HCT116 (cell line): ENCODE measurements at regions not wholly inside any gene's neighbourhood (a gene's known extent, or its start where the extent isn't known, plus 50 kb on each side); places are given as distances from the start of the nearest gene placed in this dataset.

Experiments
- ATAC-seq: fragments of 200-7000 bp; cut with Tn5 transposase; 2 replicates; pipeline ENCODE4 v1.9.1; 2020; ENCODE audit warnings: mild to moderate bottlenecking, moderate library complexity
- BruUV-seq: library from RNA; stranded (reverse); fragments of 400-500 nt; replicated peaks from 2 replicates; lab custom pipeline; 2021; lab: Mats Ljungman, UMichigan
- CTCF ChIA-PET: fragments of 300-600 bp; sonication (Branson Sonifier 250); formaldehyde crosslinking; loops from one replicate; lab custom pipeline; 2021; ENCODE audit warnings: antibody characterized with exemption; lab: Charles Lee
- POLR2A ChIA-PET: fragments of 300-600, 350-600 bp; sonication (Branson Sonifier 250); formaldehyde crosslinking; loops from one replicate; lab custom pipeline; 2021; ENCODE audit warnings: antibody characterized with exemption; lab: Charles Lee
- RAD21 ChIA-PET, 2 experiments: fragments of 300-600 bp; sonication (Branson Sonifier 250); formaldehyde crosslinking; loops; one replicate each; lab custom pipeline; 2023; ENCODE audit warnings: low total read pairs in 2 of 2; ENCODE audit not compliant: uncharacterized antibody in 2 of 2, unreplicated experiment in 2 of 2, low non-redundant PET in 1 of 2; lab: Charles Lee
- DNase-seq: peaks from one replicate; pipeline ENCODE4 v3.0.0-alpha.2; 2010; ENCODE audit warnings: low read depth, low spot score
- H2AFZ ChIP-seq: fragments of 200-600 bp; shearing (Covaris generic), sonication (generic); 2 replicates; pipeline ENCODE4 v1.6.1; 2017; ENCODE audit warnings: low read depth, mixed run types, mixed read lengths, antibody characterized with exemption, low read length; ENCODE audit not compliant: poor library complexity, severe bottlenecking
- H3K27ac ChIP-seq: 2 replicates; pipeline ENCODE4 v1.5.1; 2012; ENCODE audit warnings: low read depth, low read length
- H3K27me3 ChIP-seq: fragments of 200-600 bp; sonication (generic); 2 replicates; pipeline ENCODE4 v1.6.1; 2016; ENCODE audit warnings: mixed run types, low read length, mixed read lengths; ENCODE audit not compliant: insufficient read depth
- H3K36me3 ChIP-seq, 2 experiments: fragments of 200-500 bp in 1 of 2; fragments of 200-600 bp in 1 of 2; sonication (Bioruptor generic) in 1 of 2; sonication (generic) in 1 of 2; 2 replicates each; pipeline versions ENCODE4 v1.5.1 to v1.6.1; 2014 to 2016; ENCODE audit warnings: low read length in 2 of 2, inconsistent platforms in 1 of 2, mixed read lengths in 1 of 2, mixed run types in 1 of 2; ENCODE audit not compliant: insufficient read depth in 2 of 2, control insufficient read depth in 1 of 2
- H3K4me1 ChIP-seq, 2 experiments: fragments of 200-600 bp in 1 of 2; sonication (generic) in 1 of 2; 2 replicates each; pipeline versions ENCODE4 v1.5.1 to v1.6.1; 2012 to 2017; ENCODE audit warnings: low read length in 2 of 2, inconsistent platforms in 1 of 2, mild to moderate bottlenecking in 1 of 2, mixed read lengths in 1 of 2, mixed run types in 1 of 2, moderate library complexity in 1 of 2; ENCODE audit not compliant: insufficient read depth in 2 of 2, control insufficient read depth in 1 of 2
- H3K4me2 ChIP-seq: fragments of 200-600 bp; sonication (generic); 2 replicates; pipeline ENCODE4 v1.6.1; 2017; ENCODE audit warnings: mixed run types, low read length, mixed read lengths
- H3K4me3 ChIP-seq, 2 experiments: fragments of 200-600 bp in 1 of 2; sonication (generic) in 1 of 2; replicated peaks in 1 of 2; 2 replicates each; pipeline ENCODE4 v1.5.1; 2011 to 2016; ENCODE audit warnings: low read length in 2 of 2, control low read depth in 1 of 2, low read depth in 1 of 2, mild to moderate bottlenecking in 1 of 2, mixed read lengths in 1 of 2, mixed run types in 1 of 2
- H3K79me2 ChIP-seq: fragments of 200-600 bp; sonication (generic); 2 replicates; pipeline ENCODE4 v1.6.1; 2017; ENCODE audit warnings: mild to moderate bottlenecking, mixed run types, low read length, moderate library complexity, mixed read lengths; ENCODE audit not compliant: insufficient read depth
- H3K9ac ChIP-seq: fragments of 200-600 bp; sonication (generic); 2 replicates; pipeline ENCODE4 v1.6.1; 2016; ENCODE audit warnings: low read length, mixed read lengths
- H3K9me2 ChIP-seq: fragments of 200-600 bp; sonication (generic), shearing (Covaris generic); 2 replicates; pipeline ENCODE4 v1.6.1; 2017; ENCODE audit warnings: mixed run types, mild to moderate bottlenecking, moderate library complexity; ENCODE audit not compliant: insufficient read depth
- H3K9me3 ChIP-seq, 2 experiments: fragments of 200-500 bp in 1 of 2; fragments of 200-600 bp in 1 of 2; sonication (Bioruptor generic) in 1 of 2; sonication (generic) in 1 of 2; 2 replicates each; pipeline ENCODE4 v1.6.1; 2014 to 2017; ENCODE audit warnings: low read length in 2 of 2, mixed read lengths in 2 of 2, inconsistent platforms in 1 of 2, low read depth in 1 of 2, mild to moderate bottlenecking in 1 of 2, mixed run types in 1 of 2, moderate library complexity in 1 of 2; ENCODE audit not compliant: control insufficient read depth in 1 of 2, insufficient read depth in 1 of 2
- H4K20me1 ChIP-seq: fragments of 200-600 bp; sonication (generic), shearing (Covaris generic); 2 replicates; pipeline ENCODE4 v1.6.1; 2017; ENCODE audit warnings: mixed run types, mild to moderate bottlenecking, moderate library complexity; ENCODE audit not compliant: insufficient read depth
- CBX3 ChIP-seq: IDR thresholded peaks from 2 replicates; pipeline ENCODE4 v1.6.1; 2012; ENCODE audit warnings: low read depth
- EGR1 ChIP-seq: IDR thresholded peaks from 2 replicates; pipeline ENCODE4 v1.6.1; 2012; ENCODE audit warnings: low read depth
- ELF1 ChIP-seq: IDR thresholded peaks from 2 replicates; pipeline ENCODE4 v1.6.1; 2012; ENCODE audit warnings: low read depth, borderline replicate concordance
- FOSL1 ChIP-seq: IDR thresholded peaks from 2 replicates; pipeline ENCODE4 v1.6.1; 2012; ENCODE audit warnings: low read depth
- POLR2A ChIP-seq: IDR thresholded peaks from 2 replicates; pipeline ENCODE4 v1.7.0; 2011; ENCODE audit warnings: borderline replicate concordance; ENCODE audit not compliant: insufficient read depth, insufficient read length; ENCODE audit errors: extremely low read depth
- POLR2AphosphoS5 ChIP-seq: IDR thresholded peaks from 2 replicates; pipeline ENCODE4 v1.6.1; 2011; ENCODE audit warnings: mild to moderate bottlenecking, low read depth, low read length, moderate library complexity
- SIN3A ChIP-seq: IDR thresholded peaks from 2 replicates; pipeline ENCODE4 v1.6.1; 2012; ENCODE audit warnings: low read depth
- SRF ChIP-seq: IDR thresholded peaks from 2 replicates; pipeline ENCODE4 v1.6.1; 2012; ENCODE audit warnings: low read depth
- YY1 ChIP-seq: IDR thresholded peaks from 2 replicates; pipeline ENCODE4 v1.6.1; 2011; ENCODE audit warnings: low read length, low read depth, moderate library complexity, mild to moderate bottlenecking; ENCODE audit not compliant: insufficient replicate concordance; ENCODE audit errors: extremely low read depth
- intact Hi-C: fragments of 100-400 bp; cut with micrococcal nuclease; formaldehyde crosslinking; loops from 2 replicates; pipeline ENCODE4 v1.10.0; 2022
- TF ChIP-seq, protein P1 (sequence below): IDR thresholded peaks from 2 replicates; pipeline ENCODE4 v1.6.1; 2012
- TF ChIP-seq, protein P2 (sequence below): IDR thresholded peaks from 2 replicates; pipeline ENCODE4 v1.6.1; 2012
- TF ChIP-seq, protein P3 (sequence below): IDR thresholded peaks from 2 replicates; pipeline ENCODE4 v1.6.1; 2012; ENCODE audit warnings: low read depth

DNA sequence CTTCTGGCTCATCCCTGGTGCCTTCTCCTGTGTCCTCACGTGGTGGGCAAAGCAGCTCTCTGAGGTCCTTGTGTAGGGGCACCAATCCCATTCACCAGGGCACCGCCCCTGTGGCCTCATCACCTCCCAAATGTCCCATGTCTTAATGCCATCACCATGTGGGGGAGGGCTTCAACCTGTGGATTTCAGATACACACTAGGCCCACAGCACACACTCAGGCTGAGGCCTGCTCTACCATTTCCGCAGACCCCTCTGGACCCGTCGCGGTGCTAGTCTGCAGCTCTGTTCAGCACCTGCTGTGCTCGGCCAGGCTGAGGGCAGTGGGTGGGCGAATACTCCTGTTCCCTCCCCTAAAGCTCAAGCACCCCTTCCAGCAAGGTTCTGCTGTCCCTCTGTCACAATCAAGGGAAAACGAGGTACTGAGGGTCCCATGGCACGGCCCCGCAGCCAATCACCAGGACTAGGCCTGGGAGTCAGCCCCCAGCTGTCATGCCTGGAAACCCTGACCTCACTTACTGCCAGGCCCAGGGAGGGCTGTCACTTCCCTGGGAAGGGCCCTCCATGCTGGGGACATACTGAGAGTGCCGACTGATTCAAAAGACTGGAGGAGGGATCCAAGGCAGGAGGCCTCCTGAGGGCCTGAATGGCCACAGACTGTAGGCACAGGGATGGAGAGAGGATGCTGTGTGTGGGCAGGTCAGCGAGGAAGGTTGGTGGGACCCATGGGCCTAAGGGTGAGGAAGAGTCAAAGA, 123.8 kb upstream of the RET start:
- intact Hi-C loops, result no loop called here
- H3K27me3 ChIP-seq, result no peaks in the 10 kb centered on the region
- no peaks in the 10 kb centered on the region for H3K36me3 ChIP-seq
- no peak overlapping the region for H2AFZ ChIP-seq
- DNase-seq (no peak), ATAC-seq (no peak)
- no peaks in the 10 kb centered on the region for H3K9me2 ChIP-seq
- no peaks in the 10 kb centered on the region for H3K9me3 ChIP-seq
- no peaks in the 10 kb centered on the region for H4K20me1 ChIP-seq
- TF ChIP-seq, protein P1, sequence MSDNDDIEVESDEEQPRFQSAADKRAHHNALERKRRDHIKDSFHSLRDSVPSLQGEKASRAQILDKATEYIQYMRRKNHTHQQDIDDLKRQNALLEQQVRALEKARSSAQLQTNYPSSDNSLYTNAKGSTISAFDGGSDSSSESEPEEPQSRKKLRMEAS, result no peak
- TF ChIP-seq, protein P2, sequence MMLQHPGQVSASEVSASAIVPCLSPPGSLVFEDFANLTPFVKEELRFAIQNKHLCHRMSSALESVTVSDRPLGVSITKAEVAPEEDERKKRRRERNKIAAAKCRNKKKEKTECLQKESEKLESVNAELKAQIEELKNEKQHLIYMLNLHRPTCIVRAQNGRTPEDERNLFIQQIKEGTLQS, result no peak
- no peak for TF ChIP-seq POLR2A
- TF ChIP-seq SRF, result no peak
- no peak for TF ChIP-seq EGR1
- RAD21 ChIA-PET, result no interaction called here
- peak overlapping the region; percentile 65 for H3K4me2 ChIP-seq
- no peaks in the 10 kb centered on the region for H3K79me2 ChIP-seq
- H3K4me1 ChIP-seq, result peaks cover 13 to 16% of the 10 kb centered on the region in 2 experiments; a peak in 3 of 4 replicates
- H3K27ac ChIP-seq, result no peak overlapping the region; the same call in 1 of the 2 replicates
- H3K4me3 ChIP-seq, result peak overlapping the region in 1 of 2 experiments; percentile 26; a peak in 2 of 4 replicates
- CTCF ChIA-PET, result no interaction called here
- TSS peak; percentile 73 for BruUV-seq
- POLR2A ChIA-PET, result interaction anchor here (0.9 kb wide), 1 partner anchor 11 kb away, joined by 3 read pairs; no protein-coding TSS in a partner anchor
- no peak overlapping the region for H3K9ac ChIP-seq

DNA sequence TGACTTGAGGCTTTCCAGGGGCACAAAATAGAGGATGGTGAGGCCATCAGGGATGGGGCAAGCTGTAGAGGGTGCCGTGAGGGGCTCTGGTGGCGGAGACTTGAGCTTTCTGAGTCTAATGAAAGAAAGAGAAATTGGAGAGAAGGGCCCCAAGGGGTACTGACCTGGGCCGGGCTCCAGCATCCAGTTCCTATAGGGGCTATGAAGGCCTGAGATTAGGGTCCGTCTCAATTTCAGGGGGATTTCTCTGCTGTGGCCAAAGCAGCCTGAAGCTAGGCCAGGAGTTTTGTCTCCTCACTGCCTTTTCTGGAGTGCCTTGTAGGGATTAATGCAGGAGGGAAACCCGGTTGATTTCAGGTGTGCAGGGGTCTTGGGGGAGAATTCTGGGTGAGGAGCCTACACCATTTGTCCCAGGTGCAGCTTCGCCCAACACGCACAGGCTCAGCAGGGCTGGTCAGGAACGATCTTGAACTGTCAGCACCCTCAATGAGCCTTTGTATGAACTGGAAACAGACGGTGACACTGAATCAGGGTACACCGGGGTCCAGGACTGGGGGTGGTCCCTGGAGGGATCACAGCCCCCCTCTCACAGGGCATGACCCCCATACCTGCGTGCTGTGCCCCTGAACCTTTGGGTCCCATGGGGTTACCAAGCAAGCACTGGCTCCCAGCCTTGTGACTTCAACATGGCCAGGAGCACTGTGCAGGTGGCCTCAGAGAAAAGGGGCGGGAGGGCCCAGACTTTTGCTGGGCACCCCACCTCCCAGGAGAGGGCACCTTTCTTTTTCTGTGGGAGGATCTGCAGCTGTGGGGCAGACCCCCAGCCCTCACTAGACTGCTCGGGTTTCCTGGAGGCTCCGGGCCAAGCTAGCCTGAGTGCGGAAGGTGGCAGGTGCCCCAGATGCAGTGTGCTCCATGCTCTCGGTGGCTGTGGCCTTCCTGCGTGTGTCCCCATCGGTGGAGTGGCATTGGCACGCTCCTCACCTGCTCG, 122.9 kb upstream of the RET start:
- TF ChIP-seq SRF, result no peak
- TF ChIP-seq FOSL1, result no peak
- TF ChIP-seq, protein P3, sequence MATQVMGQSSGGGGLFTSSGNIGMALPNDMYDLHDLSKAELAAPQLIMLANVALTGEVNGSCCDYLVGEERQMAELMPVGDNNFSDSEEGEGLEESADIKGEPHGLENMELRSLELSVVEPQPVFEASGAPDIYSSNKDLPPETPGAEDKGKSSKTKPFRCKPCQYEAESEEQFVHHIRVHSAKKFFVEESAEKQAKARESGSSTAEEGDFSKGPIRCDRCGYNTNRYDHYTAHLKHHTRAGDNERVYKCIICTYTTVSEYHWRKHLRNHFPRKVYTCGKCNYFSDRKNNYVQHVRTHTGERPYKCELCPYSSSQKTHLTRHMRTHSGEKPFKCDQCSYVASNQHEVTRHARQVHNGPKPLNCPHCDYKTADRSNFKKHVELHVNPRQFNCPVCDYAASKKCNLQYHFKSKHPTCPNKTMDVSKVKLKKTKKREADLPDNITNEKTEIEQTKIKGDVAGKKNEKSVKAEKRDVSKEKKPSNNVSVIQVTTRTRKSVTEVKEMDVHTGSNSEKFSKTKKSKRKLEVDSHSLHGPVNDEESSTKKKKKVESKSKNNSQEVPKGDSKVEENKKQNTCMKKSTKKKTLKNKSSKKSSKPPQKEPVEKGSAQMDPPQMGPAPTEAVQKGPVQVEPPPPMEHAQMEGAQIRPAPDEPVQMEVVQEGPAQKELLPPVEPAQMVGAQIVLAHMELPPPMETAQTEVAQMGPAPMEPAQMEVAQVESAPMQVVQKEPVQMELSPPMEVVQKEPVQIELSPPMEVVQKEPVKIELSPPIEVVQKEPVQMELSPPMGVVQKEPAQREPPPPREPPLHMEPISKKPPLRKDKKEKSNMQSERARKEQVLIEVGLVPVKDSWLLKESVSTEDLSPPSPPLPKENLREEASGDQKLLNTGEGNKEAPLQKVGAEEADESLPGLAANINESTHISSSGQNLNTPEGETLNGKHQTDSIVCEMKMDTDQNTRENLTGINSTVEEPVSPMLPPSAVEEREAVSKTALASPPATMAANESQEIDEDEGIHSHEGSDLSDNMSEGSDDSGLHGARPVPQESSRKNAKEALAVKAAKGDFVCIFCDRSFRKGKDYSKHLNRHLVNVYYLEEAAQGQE, result no peak
- no peak for TF ChIP-seq CBX3
- TF ChIP-seq, protein P2, result no peak
- TF ChIP-seq EGR1, result no peak
- TF ChIP-seq POLR2AphosphoS5, result no peak
- no peak for TF ChIP-seq ELF1
- TF ChIP-seq YY1, result no peak
- no peak for TF ChIP-seq SIN3A
- H3K4me3 ChIP-seq, result no peak overlapping the region
- H3K27me3 ChIP-seq, result no peaks in the 10 kb centered on the region
- no peaks in the 10 kb centered on the region for H3K9me3 ChIP-seq
- BruUV-seq, result no TSS peak
- no peak overlapping the region for H2AFZ ChIP-seq
- ChIA-PET RAD21 (no interaction called here), POLR2A (no interaction called here), CTCF (no interaction called here)
- peaks cover 13 to 16% of the 10 kb centered on the region in 2 experiments; a peak in 3 of 4 replicates for H3K4me1 ChIP-seq
- no peak overlapping the region for H3K4me2 ChIP-seq
- no peaks in the 10 kb centered on the region for H3K9me2 ChIP-seq
- no peaks in the 10 kb centered on the region for H3K79me2 ChIP-seq
- no peaks in the 10 kb centered on the region for H4K20me1 ChIP-seq
- H3K27ac ChIP-seq, result no peak overlapping the region
- intact Hi-C loops, result no loop called here
- no peaks in the 10 kb centered on the region for H3K36me3 ChIP-seq
- ATAC-seq (no peak), DNase-seq (no peak)
- no peak overlapping the region for H3K9ac ChIP-seq
